Vagina (tissue), 2 donors: ENCODE measurements at regions not wholly inside any gene's neighbourhood (a gene's known extent, or its start where the extent isn't known, plus 50 kb on each side); places are given as distances from the start of the nearest gene placed in this dataset.

Source experiments
- POLR2A ChIP-seq, 2 donors: fragments of 450-650 bp; IDR thresholded peaks; one replicate each; pipeline ENCODE4 v1.6.1; 2017; ENCODE audit warnings: antibody characterized with exemption in 2 of 2, mild to moderate bottlenecking in 2 of 2, moderate library complexity in 2 of 2
- TF ChIP-seq, protein P1 (sequence below), 3 experiments: fragments of 450-650 bp in 2 of 3; fragments of 200-600 bp in 1 of 3; sonication (generic) in 1 of 3; IDR thresholded peaks; one replicate each; pipeline ENCODE4 v1.5.1; 2017 to 2019; ENCODE audit warnings: antibody characterized with exemption in 3 of 3, mild to moderate bottlenecking in 2 of 3, moderate library complexity in 2 of 3

DNA sequence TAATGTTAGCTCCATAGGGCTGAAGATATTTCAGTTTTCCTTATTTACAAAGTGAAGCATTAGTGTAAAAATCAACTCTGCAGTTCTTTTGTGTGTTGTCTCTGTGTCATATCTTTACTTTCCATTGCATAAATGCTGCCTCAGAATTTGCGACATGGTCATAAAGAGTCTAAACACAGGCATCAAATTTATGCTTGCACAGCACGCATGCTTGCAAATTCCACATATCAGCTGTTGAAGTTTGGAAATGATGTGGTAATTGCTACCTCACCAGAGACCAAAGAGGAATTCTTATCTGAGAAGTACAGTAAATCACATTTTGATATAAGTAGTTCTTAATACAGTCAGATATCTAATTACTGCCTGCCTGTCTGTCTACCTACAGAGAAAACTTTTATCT is 348.2 kb upstream of the GRM3 start:
- no peak for TF ChIP-seq POLR2A (IDR thresholded peaks at IDR 0.05)
- TF ChIP-seq, protein P1, sequence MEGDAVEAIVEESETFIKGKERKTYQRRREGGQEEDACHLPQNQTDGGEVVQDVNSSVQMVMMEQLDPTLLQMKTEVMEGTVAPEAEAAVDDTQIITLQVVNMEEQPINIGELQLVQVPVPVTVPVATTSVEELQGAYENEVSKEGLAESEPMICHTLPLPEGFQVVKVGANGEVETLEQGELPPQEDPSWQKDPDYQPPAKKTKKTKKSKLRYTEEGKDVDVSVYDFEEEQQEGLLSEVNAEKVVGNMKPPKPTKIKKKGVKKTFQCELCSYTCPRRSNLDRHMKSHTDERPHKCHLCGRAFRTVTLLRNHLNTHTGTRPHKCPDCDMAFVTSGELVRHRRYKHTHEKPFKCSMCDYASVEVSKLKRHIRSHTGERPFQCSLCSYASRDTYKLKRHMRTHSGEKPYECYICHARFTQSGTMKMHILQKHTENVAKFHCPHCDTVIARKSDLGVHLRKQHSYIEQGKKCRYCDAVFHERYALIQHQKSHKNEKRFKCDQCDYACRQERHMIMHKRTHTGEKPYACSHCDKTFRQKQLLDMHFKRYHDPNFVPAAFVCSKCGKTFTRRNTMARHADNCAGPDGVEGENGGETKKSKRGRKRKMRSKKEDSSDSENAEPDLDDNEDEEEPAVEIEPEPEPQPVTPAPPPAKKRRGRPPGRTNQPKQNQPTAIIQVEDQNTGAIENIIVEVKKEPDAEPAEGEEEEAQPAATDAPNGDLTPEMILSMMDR (IDR thresholded peaks at IDR 0.05), result no peak
